GM12801 (cell line): ENCODE measurements at regions not wholly inside any gene's neighbourhood (a gene's known extent, or its start where the extent isn't known, plus 50 kb on each side); places are given as distances from the start of the nearest gene placed in this dataset.

Source experiments
- TF ChIP-seq, protein P1 (sequence below): IDR thresholded peaks from one replicate; pipeline ENCODE4 v1.5.1; 2011; ENCODE audit warnings: control low read depth; ENCODE audit not compliant: insufficient read length; ENCODE audit errors: extremely low read depth

DNA sequence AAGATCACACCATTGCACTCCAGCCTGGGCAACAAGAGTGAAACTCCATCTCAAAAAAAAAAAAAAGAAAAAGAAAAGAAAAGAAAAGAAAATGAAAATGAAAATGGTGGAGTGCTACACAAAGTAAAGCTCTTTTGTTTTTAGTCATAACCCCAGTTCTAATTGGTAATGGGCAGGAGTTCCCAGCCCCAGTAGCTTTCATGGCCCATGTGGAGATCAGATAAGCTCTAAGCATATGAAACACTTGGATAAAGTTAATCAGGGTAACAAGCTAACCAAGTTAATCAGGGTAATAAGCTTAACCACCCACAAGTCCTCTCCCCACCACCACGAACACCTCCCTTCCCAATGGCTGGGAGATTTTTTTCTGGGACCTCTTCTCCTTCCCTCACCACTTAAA, 240.8 kb downstream of the BCL11A start:
- TF ChIP-seq, protein P1, sequence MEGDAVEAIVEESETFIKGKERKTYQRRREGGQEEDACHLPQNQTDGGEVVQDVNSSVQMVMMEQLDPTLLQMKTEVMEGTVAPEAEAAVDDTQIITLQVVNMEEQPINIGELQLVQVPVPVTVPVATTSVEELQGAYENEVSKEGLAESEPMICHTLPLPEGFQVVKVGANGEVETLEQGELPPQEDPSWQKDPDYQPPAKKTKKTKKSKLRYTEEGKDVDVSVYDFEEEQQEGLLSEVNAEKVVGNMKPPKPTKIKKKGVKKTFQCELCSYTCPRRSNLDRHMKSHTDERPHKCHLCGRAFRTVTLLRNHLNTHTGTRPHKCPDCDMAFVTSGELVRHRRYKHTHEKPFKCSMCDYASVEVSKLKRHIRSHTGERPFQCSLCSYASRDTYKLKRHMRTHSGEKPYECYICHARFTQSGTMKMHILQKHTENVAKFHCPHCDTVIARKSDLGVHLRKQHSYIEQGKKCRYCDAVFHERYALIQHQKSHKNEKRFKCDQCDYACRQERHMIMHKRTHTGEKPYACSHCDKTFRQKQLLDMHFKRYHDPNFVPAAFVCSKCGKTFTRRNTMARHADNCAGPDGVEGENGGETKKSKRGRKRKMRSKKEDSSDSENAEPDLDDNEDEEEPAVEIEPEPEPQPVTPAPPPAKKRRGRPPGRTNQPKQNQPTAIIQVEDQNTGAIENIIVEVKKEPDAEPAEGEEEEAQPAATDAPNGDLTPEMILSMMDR: no peak

DNA sequence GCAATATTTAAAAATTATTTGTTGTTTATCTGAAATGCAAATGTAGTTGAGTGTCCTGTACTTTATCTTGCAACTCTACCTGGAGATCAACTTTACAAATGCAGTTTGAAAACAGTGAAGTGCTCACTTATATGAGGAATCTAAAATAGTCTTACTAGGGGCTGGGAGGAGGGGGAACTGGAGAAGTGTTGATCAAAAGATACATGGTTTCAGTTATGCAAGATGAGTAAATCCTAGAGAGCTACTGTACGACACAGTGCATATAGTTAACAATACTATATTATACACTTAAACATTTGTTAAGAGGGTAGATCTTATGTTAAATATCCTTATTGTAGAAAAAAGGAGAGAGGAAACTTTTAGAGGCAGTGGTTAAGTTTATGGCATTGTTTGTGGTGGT, 241.9 kb downstream of the BCL11A start:
- TF ChIP-seq, protein P1: no peak

DNA sequence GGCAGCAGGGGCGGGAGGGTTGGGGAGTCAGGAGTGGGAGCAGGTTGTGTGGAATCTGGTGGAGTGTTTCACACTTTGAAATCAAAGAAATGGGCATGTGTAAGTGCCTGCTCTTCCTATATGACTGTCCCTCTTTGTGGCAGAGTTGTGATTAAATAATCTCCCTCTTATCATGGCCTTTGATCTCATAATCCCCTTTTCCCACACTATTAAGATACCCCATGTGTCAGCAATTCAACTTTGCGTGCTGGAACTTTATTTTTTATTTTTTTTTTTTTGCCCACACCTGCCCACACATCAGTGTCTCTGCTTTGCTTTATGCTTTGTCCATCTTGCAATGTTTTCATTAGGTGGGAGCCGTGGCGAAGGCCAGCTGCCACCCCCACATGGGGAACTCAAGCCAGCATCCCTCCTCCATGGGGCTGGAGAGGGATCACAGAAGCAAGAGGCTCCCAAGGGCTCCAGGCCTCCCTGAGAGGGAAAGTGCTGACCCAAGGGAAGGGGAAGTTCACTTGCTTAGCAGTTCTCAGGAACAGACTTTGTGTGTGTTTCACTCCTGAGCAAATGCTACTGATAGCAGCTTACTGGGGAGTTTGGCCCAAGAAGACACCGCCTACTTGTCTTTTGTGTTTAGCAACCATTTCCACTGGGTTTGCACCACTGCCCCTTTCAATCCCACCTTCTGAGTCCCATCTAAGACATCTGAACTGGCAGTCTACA, 243.4 kb downstream of the BCL11A start:
- TF ChIP-seq, protein P1: no peak

DNA sequence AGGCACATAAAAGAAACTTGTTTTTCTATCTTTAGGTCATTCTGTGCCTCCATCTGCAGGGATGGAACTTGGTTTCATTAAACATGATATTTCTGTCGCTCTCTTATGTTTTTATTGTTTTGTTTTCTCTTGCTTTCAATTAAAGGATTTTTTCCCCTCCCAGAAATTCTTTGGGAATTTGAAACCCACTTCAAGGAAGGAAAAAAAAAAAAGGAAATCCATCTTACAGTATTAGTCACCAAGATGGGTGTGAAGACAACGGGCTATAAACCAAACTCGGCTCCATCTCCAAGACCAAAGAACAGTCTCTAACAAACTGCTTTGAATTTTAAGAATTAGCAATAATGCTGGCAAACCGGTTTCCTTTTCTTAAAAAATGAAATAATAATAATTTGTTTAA, 244.1 kb downstream of the BCL11A start:
- TF ChIP-seq, protein P1: no peak

DNA sequence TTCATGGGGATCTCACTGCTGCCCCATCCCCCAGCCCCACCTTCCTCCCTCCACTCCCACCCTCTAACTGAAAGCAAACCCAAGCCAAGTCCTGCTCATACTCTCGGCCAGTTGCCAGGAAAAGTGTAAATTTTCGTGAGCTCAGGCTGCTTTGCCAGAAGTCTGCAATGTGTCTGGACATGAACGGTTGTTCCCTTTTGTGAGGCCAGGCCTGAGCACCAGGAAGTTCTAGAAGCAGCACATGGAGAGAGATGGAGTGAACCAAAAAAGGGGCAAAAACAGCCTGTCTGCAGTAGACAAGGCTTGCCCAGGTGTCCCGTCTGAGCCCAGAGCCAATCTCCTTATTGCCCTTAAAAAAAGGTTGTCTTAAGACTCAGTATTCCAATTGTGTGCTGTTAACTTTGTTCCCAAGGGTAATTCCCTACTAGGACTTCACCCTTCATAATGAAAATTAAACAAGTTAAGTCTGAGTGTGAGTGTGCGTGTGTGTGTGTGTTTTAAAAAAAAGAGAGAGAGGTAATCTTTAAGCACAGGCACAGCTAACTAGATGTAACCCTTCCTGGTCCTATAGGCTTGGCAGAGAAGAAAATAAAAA, 247.1 kb downstream of the BCL11A start:
- TF ChIP-seq, protein P1: no peak

DNA sequence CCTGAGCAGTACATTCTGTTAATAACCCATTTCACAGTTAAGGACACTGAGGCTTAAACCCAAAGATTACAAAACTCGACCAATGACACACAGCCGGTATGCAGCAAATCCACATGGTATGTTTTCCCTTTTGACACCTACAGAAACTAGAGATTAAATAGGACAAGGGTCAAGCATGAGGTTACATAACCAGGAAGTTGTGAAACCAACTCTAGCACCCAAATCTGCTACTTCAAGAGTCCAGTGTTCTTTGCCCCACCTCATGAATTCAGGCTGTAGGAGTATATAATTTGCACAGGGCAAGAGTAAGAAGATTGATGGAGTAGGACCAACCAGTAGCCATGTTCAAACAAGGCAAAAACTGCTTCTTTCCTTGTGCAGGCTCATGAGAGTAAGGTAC, 249.8 kb downstream of the BCL11A start:
- TF ChIP-seq, protein P1: no peak

DNA sequence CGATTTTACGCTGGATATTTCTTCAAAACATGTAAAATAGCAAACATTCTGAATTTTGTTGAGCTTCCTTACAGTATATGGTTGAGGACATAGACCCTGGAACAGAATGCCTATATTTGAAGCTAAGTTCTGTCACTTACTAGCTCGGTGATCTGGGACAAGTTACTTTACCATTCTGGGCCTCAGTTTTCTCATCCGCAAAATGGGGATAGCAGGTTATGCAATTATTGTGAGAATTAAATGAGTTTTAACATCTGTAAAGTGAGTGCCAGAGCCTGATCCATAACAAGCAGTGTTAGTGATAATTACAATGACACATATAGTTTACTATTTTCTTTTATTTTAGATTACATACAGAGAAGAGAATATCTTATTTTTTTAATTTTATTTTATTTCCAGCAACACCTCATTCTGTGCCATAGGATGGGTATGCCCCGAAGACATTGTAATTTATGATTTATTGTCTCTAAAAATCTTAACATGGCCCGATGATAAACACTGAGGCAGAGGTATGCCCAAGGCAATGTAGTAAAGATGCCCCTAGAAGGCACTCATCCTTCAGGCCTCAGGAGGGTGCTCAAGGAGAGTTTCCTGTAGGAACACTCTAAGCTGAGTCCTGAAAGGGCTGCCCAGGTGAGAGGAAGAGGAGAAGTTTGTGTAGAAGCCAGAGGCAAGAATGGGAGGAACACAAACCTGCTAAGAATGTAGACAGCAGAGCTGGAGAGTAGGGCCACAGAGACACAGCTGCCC, 250.9 kb downstream of the BCL11A start:
- TF ChIP-seq, protein P1: no peak
